ENCODE measurements at regions not wholly inside any gene's neighbourhood (a gene's known extent, or its start where the extent isn't known, plus 50 kb on each side); places are given as distances from the start of the nearest gene placed in this dataset.
"Not testable (repeated sequence)": the region's sequence is repeated elsewhere in the genome, so short reads cannot be mapped to it uniquely, and the experiment has no call there.

- in situ Hi-C loops (cut with MboI; ENCODE audit: low pct_unique_long_range_greater_than_20kb, low sequenced_read_pairs): no loop called here
- no peak for DNase-seq
These were observed 236.0 kb upstream of the STXBP5 start for GRCh38 chr6:146968041-146968760.

- DNase-seq: no peak
- in situ Hi-C loops (cut with MboI; ENCODE audit: low pct_unique_long_range_greater_than_20kb, low sequenced_read_pairs): no loop called here
These were observed 231.7 kb upstream of the STXBP5 start for GRCh38 chr6:146972546-146972945.

- in situ Hi-C loops (cut with MboI; ENCODE audit: low pct_unique_long_range_greater_than_20kb, low sequenced_read_pairs): no loop called here
- no peak for DNase-seq
These were observed 229.9 kb upstream of the STXBP5 start for GRCh38 chr6:146974351-146974750.

GRCh38 chr6:146975093-146975492, 229.1 kb upstream of the STXBP5 start:
- DNase-seq: no peak
- in situ Hi-C loops (cut with MboI; ENCODE audit: low pct_unique_long_range_greater_than_20kb, low sequenced_read_pairs): no loop called here

GRCh38 chr6:146980900-146981329, 223.3 kb upstream of the STXBP5 start:
- DNase-seq: no peak
- in situ Hi-C loops (cut with MboI; ENCODE audit: low pct_unique_long_range_greater_than_20kb, low sequenced_read_pairs): no loop called here

- DNase-seq: no peak
- in situ Hi-C loops (cut with MboI; ENCODE audit: low pct_unique_long_range_greater_than_20kb, low sequenced_read_pairs): no loop called here
These were observed 222.2 kb upstream of the STXBP5 start for GRCh38 chr6:146981981-146982380.

GRCh38 chr6:146984251-146984924, 219.8 kb upstream of the STXBP5 start:
- in situ Hi-C loops (cut with MboI; ENCODE audit: low pct_unique_long_range_greater_than_20kb, low sequenced_read_pairs): no loop called here
- DNase-seq: no peak

- no peak for DNase-seq
- in situ Hi-C loops (cut with MboI; ENCODE audit: low pct_unique_long_range_greater_than_20kb, low sequenced_read_pairs): no loop called here
These were observed 219.1 kb upstream of the STXBP5 start for GRCh38 chr6:146985111-146985510.

GRCh38 chr6:146985966-146986365, 218.3 kb upstream of the STXBP5 start:
- no peak for DNase-seq
- in situ Hi-C loops (cut with MboI; ENCODE audit: low pct_unique_long_range_greater_than_20kb, low sequenced_read_pairs): no loop called here

GRCh38 chr6:146987938-146988337, 216.3 kb upstream of the STXBP5 start:
- in situ Hi-C loops (cut with MboI; ENCODE audit: low pct_unique_long_range_greater_than_20kb, low sequenced_read_pairs): not testable (repeated sequence)

GRCh38 chr6:146989860-146990259, 214.4 kb upstream of the STXBP5 start:
- DNase-seq: no peak
- in situ Hi-C loops (cut with MboI; ENCODE audit: low pct_unique_long_range_greater_than_20kb, low sequenced_read_pairs): no loop called here

More at GRCh38 chr6:146987938-146988337, 216.3 kb upstream of the STXBP5 start:
- DNase-seq: not testable (repeated sequence)

GRCh38 chr6:146990284-146990683, 213.9 kb upstream of the STXBP5 start:
- in situ Hi-C loops (cut with MboI; ENCODE audit: low pct_unique_long_range_greater_than_20kb, low sequenced_read_pairs): no loop called here
- DNase-seq: no peak

GRCh38 chr6:146990821-146991798, 213.1 kb upstream of the STXBP5 start:
- in situ Hi-C loops (cut with MboI; ENCODE audit: low pct_unique_long_range_greater_than_20kb, low sequenced_read_pairs): no loop called here
- no peak for DNase-seq

GRCh38 chr6:146997062-146997461, 207.2 kb upstream of the STXBP5 start:
- DNase-seq: no peak
- in situ Hi-C loops (cut with MboI; ENCODE audit: low pct_unique_long_range_greater_than_20kb, low sequenced_read_pairs): no loop called here

- in situ Hi-C loops (cut with MboI; ENCODE audit: low pct_unique_long_range_greater_than_20kb, low sequenced_read_pairs): no loop called here
- no peak for DNase-seq
These were observed 204.5 kb upstream of the STXBP5 start for GRCh38 chr6:146999766-147000165.

- DNase-seq: no peak
- in situ Hi-C loops (cut with MboI; ENCODE audit: low pct_unique_long_range_greater_than_20kb, low sequenced_read_pairs): no loop called here
These were observed 203.4 kb upstream of the STXBP5 start for GRCh38 chr6:147000545-147001488.

GRCh38 chr6:147001621-147002020, 202.6 kb upstream of the STXBP5 start:
- no peak for DNase-seq

GRCh38 chr6:147003186-147003585, 201.0 kb upstream of the STXBP5 start:
- no peak for DNase-seq
- in situ Hi-C loops (cut with MboI; ENCODE audit: low pct_unique_long_range_greater_than_20kb, low sequenced_read_pairs): no loop called here

More at GRCh38 chr6:147001621-147002020, 202.6 kb upstream of the STXBP5 start:
- in situ Hi-C loops (cut with MboI; ENCODE audit: low pct_unique_long_range_greater_than_20kb, low sequenced_read_pairs): no loop called here

GRCh38 chr6:147005499-147005898, 198.7 kb upstream of the STXBP5 start:
- in situ Hi-C loops (cut with MboI; ENCODE audit: low pct_unique_long_range_greater_than_20kb, low sequenced_read_pairs): no loop called here

More at GRCh38 chr6:147005499-147005898, 198.7 kb upstream of the STXBP5 start:
- no peak for DNase-seq
